Mesenchymal stem cell (in vitro differentiated cells and primary cell): ENCODE measurements at regions not wholly inside any gene's neighbourhood (a gene's known extent, or its start where the extent isn't known, plus 50 kb on each side); places are given as distances from the start of the nearest gene placed in this dataset.
"Not testable (repeated sequence)": the region's sequence is repeated elsewhere in the genome, so short reads cannot be mapped to it uniquely, and the experiment has no call there.

Source experiments
- DNase-seq: peaks from one replicate; pipeline ENCODE4 v3.0.0-alpha.2; 2013
- H2AFZ ChIP-seq: one replicate; pipeline ENCODE4 v1.6.1; 2013; ENCODE audit warnings: low read depth, mild to moderate bottlenecking, control low read depth, inconsistent platforms, low read length, moderate library complexity
- H2AK5ac ChIP-seq: 2 replicates; pipeline ENCODE4 v1.6.1; 2013; ENCODE audit warnings: low read length, moderate library complexity, mild to moderate bottlenecking, inconsistent platforms; ENCODE audit not compliant: severe bottlenecking
- H2BK120ac ChIP-seq: one replicate; pipeline ENCODE4 v1.6.1; 2013; ENCODE audit warnings: low read depth, mild to moderate bottlenecking, inconsistent platforms, low read length, moderate library complexity
- H2BK12ac ChIP-seq, 2 experiments: one replicate each; pipeline ENCODE4 v1.6.1; 2013; ENCODE audit warnings: inconsistent platforms in 2 of 2, low read length in 2 of 2, mild to moderate bottlenecking in 2 of 2, moderate library complexity in 2 of 2, control low read depth in 1 of 2
- H2BK15ac ChIP-seq: one replicate; pipeline ENCODE4 v1.6.1; 2013; ENCODE audit warnings: mild to moderate bottlenecking, low read depth, inconsistent platforms; ENCODE audit not compliant: poor library complexity, severe bottlenecking
- H2BK5ac ChIP-seq: 2 replicates; pipeline ENCODE4 v1.6.1; 2013; ENCODE audit warnings: low read depth, mild to moderate bottlenecking, low read length, control low read depth, inconsistent platforms; ENCODE audit not compliant: poor library complexity, severe bottlenecking
- H3K14ac ChIP-seq, 2 experiments: one replicate each; pipeline ENCODE4 v1.6.1; 2013; ENCODE audit warnings: inconsistent platforms in 2 of 2, low read length in 2 of 2, control low read depth in 1 of 2, mild to moderate bottlenecking in 1 of 2, moderate library complexity in 1 of 2
- H3K18ac ChIP-seq, 2 experiments: one replicate each; pipeline ENCODE4 v1.6.1; 2013; ENCODE audit warnings: inconsistent platforms in 2 of 2, low read length in 2 of 2, control low read depth in 1 of 2, low read depth in 1 of 2, mild to moderate bottlenecking in 1 of 2
- H3K23ac ChIP-seq, 2 experiments: one replicate each; pipeline ENCODE4 v1.6.1; 2013; ENCODE audit warnings: inconsistent platforms in 2 of 2, low read length in 2 of 2, mild to moderate bottlenecking in 2 of 2, moderate library complexity in 2 of 2, control low read depth in 1 of 2
- H3K27ac ChIP-seq: 2 replicates; pipeline ENCODE4 v1.5.1; 2013; ENCODE audit warnings: mild to moderate bottlenecking, moderate library complexity, low read length, control low read depth, inconsistent platforms; ENCODE audit not compliant: poor library complexity, severe bottlenecking
- H3K27me3 ChIP-seq, 2 experiments: 2 replicates each; pipeline versions ENCODE4 v1.6.1 to v1.7.0; 2013; ENCODE audit warnings: low read length in 2 of 2, mild to moderate bottlenecking in 2 of 2, moderate library complexity in 2 of 2, control low read depth in 1 of 2, inconsistent platforms in 1 of 2; ENCODE audit not compliant: control insufficient read depth in 1 of 2, insufficient read depth in 1 of 2
- H3K36me3 ChIP-seq, 2 experiments: 2 replicates each; pipeline versions ENCODE4 v1.6.1 to v1.7.0; 2013; ENCODE audit warnings: low read length in 2 of 2, control low read depth in 1 of 2, inconsistent platforms in 1 of 2, low read depth in 1 of 2, mild to moderate bottlenecking in 1 of 2; ENCODE audit not compliant: insufficient read depth in 2 of 2, control insufficient read depth in 1 of 2
- H3K4ac ChIP-seq, 2 experiments: one replicate each; pipeline ENCODE4 v1.6.1; 2013; ENCODE audit warnings: inconsistent platforms in 2 of 2, low read length in 2 of 2, mild to moderate bottlenecking in 2 of 2, moderate library complexity in 2 of 2, control low read depth in 1 of 2, low read depth in 1 of 2
- H3K4me1 ChIP-seq: 2 replicates; pipeline ENCODE4 v1.6.1; 2013; ENCODE audit warnings: low read depth, low read length, control low read depth; ENCODE audit not compliant: control insufficient read depth, insufficient read depth
- H3K4me2 ChIP-seq: 2 replicates; pipeline ENCODE4 v1.6.1; 2013; ENCODE audit warnings: low read length, mild to moderate bottlenecking, inconsistent platforms; ENCODE audit not compliant: poor library complexity, severe bottlenecking
- H3K4me3 ChIP-seq, 2 experiments: 2 replicates each; pipeline versions ENCODE4 v1.5.1 to v1.7.0; 2013; ENCODE audit warnings: low read length in 2 of 2, mild to moderate bottlenecking in 2 of 2, control low read depth in 1 of 2, low read depth in 1 of 2; ENCODE audit not compliant: insufficient read depth in 1 of 2
- H3K79me1 ChIP-seq: replicated peaks from 2 replicates; pipeline ENCODE4 v1.6.1; 2013; ENCODE audit warnings: mild to moderate bottlenecking, control low read depth, low read length, inconsistent platforms; ENCODE audit not compliant: poor library complexity, severe bottlenecking
- H3K9ac ChIP-seq: 2 replicates; pipeline ENCODE4 v1.7.0; 2013; ENCODE audit warnings: mild to moderate bottlenecking, low read length, moderate library complexity
- H3K9me3 ChIP-seq: 2 replicates; pipeline ENCODE4 v1.7.0; 2013; ENCODE audit warnings: mild to moderate bottlenecking, low read length; ENCODE audit not compliant: control insufficient read depth
- H4K8ac ChIP-seq: one replicate; pipeline ENCODE4 v1.6.1; 2013; ENCODE audit warnings: inconsistent platforms, mild to moderate bottlenecking, low read length, moderate library complexity
- H4K91ac ChIP-seq: one replicate; pipeline ENCODE4 v1.6.1; 2013; ENCODE audit warnings: mild to moderate bottlenecking, low read length, inconsistent platforms
- WGBS: methylation state at CpG from one replicate; pipeline ENCODE4 v1.1.7; 2013; ENCODE audit warnings: mixed read lengths; 5-methylcytosine and 5-hydroxymethylcytosine counted together

GRCh38 chr5:94102849-94103248 lies 361.4 kb upstream of the POU5F2 start:
- no peak overlapping the region for H3K4me2 ChIP-seq
- H2BK5ac ChIP-seq, result no peak overlapping the region
- H2BK12ac ChIP-seq, result no peak overlapping the region
- 95% methylated on average over 1 of the region's 1 CpG for WGBS
- H2BK120ac ChIP-seq, result no peak overlapping the region
- H3K79me1 ChIP-seq, result peaks cover 25% of the 10 kb centered on the region
- H3K27ac ChIP-seq, result no peak overlapping the region
- H3K4ac ChIP-seq, result no peak overlapping the region
- no peak overlapping the region for H3K18ac ChIP-seq
- no peak overlapping the region for H3K4me3 ChIP-seq
- H3K27me3 ChIP-seq, result no peaks in the 10 kb centered on the region
- no peak overlapping the region for H4K91ac ChIP-seq
- H3K14ac ChIP-seq, result no peak overlapping the region
- H3K4me1 ChIP-seq, result no peaks in the 10 kb centered on the region
- DNase-seq, result no peak
- no peak overlapping the region for H3K9ac ChIP-seq
- H2AK5ac ChIP-seq, result no peak overlapping the region
- H3K36me3 ChIP-seq, result no peaks in the 10 kb centered on the region
- H2AFZ ChIP-seq, result no peak overlapping the region
- no peak overlapping the region for H2BK15ac ChIP-seq
- no peak overlapping the region for H3K23ac ChIP-seq
- H3K9me3 ChIP-seq, result peaks cover 15% of the 10 kb centered on the region
- H4K8ac ChIP-seq, result no peak overlapping the region

DNA sequence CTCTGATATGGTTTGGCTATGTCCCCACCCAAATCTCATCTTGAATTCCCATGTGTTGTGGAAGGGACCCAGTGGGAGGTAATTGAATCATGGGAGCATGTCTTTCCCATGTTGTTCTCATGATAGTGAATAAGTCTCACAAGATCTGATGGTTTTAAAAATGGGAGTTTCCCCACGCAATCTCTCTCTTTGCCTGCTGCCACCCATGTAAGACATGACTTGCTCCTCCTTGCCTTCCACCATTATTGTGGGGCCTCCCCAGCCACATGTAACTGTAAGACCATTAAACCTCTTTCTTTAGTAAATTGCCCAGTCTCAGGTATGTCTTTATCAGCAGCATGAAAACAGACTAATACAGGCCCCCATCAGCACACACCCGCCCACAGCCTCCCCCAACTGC lies 356.0 kb upstream of the POU5F2 start:
- not testable (repeated sequence) for H3K27me3 ChIP-seq, H3K18ac ChIP-seq, H3K27ac ChIP-seq, H3K4ac ChIP-seq, H2BK120ac ChIP-seq, H2BK5ac ChIP-seq, H2AFZ ChIP-seq, H2BK12ac ChIP-seq, H3K4me2 ChIP-seq, H2AK5ac ChIP-seq, H3K4me1 ChIP-seq, DNase-seq, H3K9me3 ChIP-seq, H3K36me3 ChIP-seq, H3K4me3 ChIP-seq, H4K91ac ChIP-seq, H3K14ac ChIP-seq, H3K23ac ChIP-seq, H4K8ac ChIP-seq, H3K9ac ChIP-seq, H2BK15ac ChIP-seq
- peaks cover 40% of the 10 kb centered on the region for H3K79me1 ChIP-seq
- WGBS, result 98% methylated on average over 2 of the region's 2 CpGs

DNA sequence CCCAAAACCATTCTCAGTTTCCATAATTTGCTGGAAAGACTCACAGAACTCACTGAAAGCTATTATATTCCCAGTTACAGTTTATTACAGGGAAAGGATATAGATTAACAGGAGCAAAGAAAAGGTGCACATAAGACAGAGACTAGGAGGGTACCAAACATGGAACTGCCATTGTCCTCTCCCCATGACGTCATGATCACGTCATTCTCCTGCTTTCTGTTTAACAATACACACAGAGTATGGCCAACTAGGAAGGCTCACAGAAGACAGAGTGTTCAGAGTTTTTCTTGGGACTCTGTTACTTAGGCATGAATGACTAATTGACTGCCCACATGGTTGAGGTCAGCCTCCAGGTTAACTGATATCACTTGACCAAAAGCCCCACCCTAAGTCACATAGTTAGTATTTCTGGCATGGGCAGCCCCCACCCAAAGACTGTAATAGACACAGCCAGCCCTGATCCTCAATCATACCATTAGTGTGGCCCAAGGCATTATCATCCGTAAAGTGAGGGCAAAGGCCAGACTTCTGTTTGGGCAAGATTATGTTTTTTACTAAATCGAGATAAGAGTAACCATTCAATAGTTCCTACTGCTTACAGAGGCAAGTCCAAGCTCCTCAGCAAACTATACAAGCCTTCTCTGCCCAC lies 353.5 kb upstream of the POU5F2 start:
- no peaks in the 10 kb centered on the region for H3K27me3 ChIP-seq
- no peak overlapping the region for H2AK5ac ChIP-seq
- H3K18ac ChIP-seq, result no peak overlapping the region
- H2AFZ ChIP-seq, result no peak overlapping the region
- H4K8ac ChIP-seq, result no peak overlapping the region
- no peak overlapping the region for H3K14ac ChIP-seq
- no peak overlapping the region for H2BK12ac ChIP-seq
- H2BK120ac ChIP-seq, result no peak overlapping the region
- no peak overlapping the region for H3K9ac ChIP-seq
- WGBS, result 95% methylated on average over 4 of the region's 4 CpGs
- no peak overlapping the region for H3K4ac ChIP-seq
- H2BK15ac ChIP-seq, result no peak overlapping the region
- no peak overlapping the region for H3K23ac ChIP-seq
- H3K4me1 ChIP-seq, result no peaks in the 10 kb centered on the region
- no peak overlapping the region for H3K27ac ChIP-seq
- H3K9me3 ChIP-seq, result no peaks in the 10 kb centered on the region
- no peak overlapping the region for H3K4me3 ChIP-seq
- H3K36me3 ChIP-seq, result no peaks in the 10 kb centered on the region
- peaks cover 36% of the 10 kb centered on the region for H3K79me1 ChIP-seq
- H3K4me2 ChIP-seq, result no peak overlapping the region
- no peak overlapping the region for H4K91ac ChIP-seq
- H2BK5ac ChIP-seq, result no peak overlapping the region
- DNase-seq, result no peak

DNA sequence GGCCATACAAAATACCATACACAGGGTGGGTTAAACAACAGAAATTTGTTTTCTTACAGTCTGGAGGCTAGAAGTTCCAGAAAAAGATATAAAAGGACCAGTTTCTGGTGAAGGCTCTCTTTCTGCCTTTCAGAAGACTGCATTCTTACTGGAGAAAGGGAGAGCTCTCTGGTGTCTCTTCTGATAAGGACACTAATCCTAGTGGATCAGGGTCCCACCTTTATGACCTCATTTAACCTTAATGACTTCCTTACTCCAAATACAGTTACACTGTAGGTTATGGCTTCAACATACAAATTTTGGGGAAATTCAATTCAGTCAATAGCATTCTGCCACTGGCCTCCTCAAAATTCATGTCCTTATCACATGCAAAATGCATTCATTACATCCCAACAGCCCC lies 351.9 kb upstream of the POU5F2 start:
- Histone ChIP-seq H3K4me2 (no peak overlapping the region), H2AFZ (no peak overlapping the region), H2BK5ac (no peak overlapping the region), H3K27ac (no peak overlapping the region), H3K4me1 (no peaks in the 10 kb centered on the region), H3K79me1 (peaks cover 29% of the 10 kb centered on the region), H2AK5ac (no peak overlapping the region), H3K4ac (no peak overlapping the region), H3K27me3 (no peaks in the 10 kb centered on the region), H4K91ac (no peak overlapping the region), H3K36me3 (no peaks in the 10 kb centered on the region), H3K23ac (no peak overlapping the region), H3K14ac (no peak overlapping the region), H3K9me3 (no peaks in the 10 kb centered on the region), H3K18ac (no peak overlapping the region), H3K9ac (no peak overlapping the region), H2BK15ac (no peak overlapping the region), H3K4me3 (no peak overlapping the region), H4K8ac (no peak overlapping the region), H2BK120ac (no peak overlapping the region), H2BK12ac (no peak overlapping the region)
- DNase-seq, result no peak
